MCF 10A (cell line): ENCODE measurements at regions not wholly inside any gene's neighbourhood (a gene's known extent, or its start where the extent isn't known, plus 50 kb on each side); places are given as distances from the start of the nearest gene placed in this dataset.

ENCODE experiments used
- BruUV-seq: library from RNA; stranded (reverse); fragments of 400-500 nt; replicated peaks from 2 replicates; lab custom pipeline; 2021; lab: Mats Ljungman, UMichigan
- CTCF ChIA-PET: fragments of 300-600 bp; sonication (Branson Sonifier 250); formaldehyde crosslinking; extraction: SDS; loops from one replicate; lab custom pipeline; 2021; ENCODE audit warnings: antibody characterized with exemption, inconsistent platforms; lab: Yijun Ruan, JAX
- POLR2A ChIA-PET: fragments of 300-600, 350-650 bp; sonication (Branson Sonifier 250); formaldehyde crosslinking; extraction: SDS; loops from one replicate; lab custom pipeline; 2020; ENCODE audit warnings: antibody characterized with exemption, inconsistent platforms; lab: Yijun Ruan, JAX
- DNase-seq: peaks from one replicate; pipeline ENCODE4 v3.0.0-alpha.2; 2018; ENCODE audit not compliant: unreplicated experiment
- H3K27ac Mint-ChIP-seq: one replicate; pipeline ENCODE4 v1.8.0; 2022; ENCODE audit warnings: mild to moderate bottlenecking, low read depth, mixed read lengths; ENCODE audit not compliant: unreplicated experiment
- H3K27me3 Mint-ChIP-seq: one replicate; pipeline ENCODE4 v1.8.0; 2022; ENCODE audit warnings: mixed read lengths; ENCODE audit not compliant: insufficient read depth, unreplicated experiment
- H3K36me3 Mint-ChIP-seq: one replicate; pipeline ENCODE4 v1.8.0; 2022; ENCODE audit warnings: mild to moderate bottlenecking, moderate library complexity, mixed read lengths; ENCODE audit not compliant: insufficient read depth, unreplicated experiment
- H3K4me1 Mint-ChIP-seq: one replicate; pipeline ENCODE4 v1.8.0; 2022; ENCODE audit warnings: mixed read lengths; ENCODE audit not compliant: insufficient read depth, unreplicated experiment
- H3K4me3 Mint-ChIP-seq: one replicate; pipeline ENCODE4 v1.8.0; 2022; ENCODE audit warnings: mild to moderate bottlenecking, moderate library complexity, mixed read lengths; ENCODE audit not compliant: unreplicated experiment
- H3K9me3 Mint-ChIP-seq: one replicate; pipeline ENCODE4 v1.8.0; 2022; ENCODE audit warnings: mixed read lengths; ENCODE audit not compliant: unreplicated experiment
- intact Hi-C: fragments of 100-400 bp; cut with micrococcal nuclease; formaldehyde crosslinking; loops from 2 replicates; pipeline ENCODE4 v1.14.1; 2022
- TF ChIP-seq, protein P1 (sequence below): fragments of 200-600 bp; IDR thresholded peaks from one replicate; pipeline ENCODE4 v1.8.0; 2022; ENCODE audit warnings: antibody characterized with exemption, mild to moderate bottlenecking; ENCODE audit not compliant: unreplicated experiment

DNA sequence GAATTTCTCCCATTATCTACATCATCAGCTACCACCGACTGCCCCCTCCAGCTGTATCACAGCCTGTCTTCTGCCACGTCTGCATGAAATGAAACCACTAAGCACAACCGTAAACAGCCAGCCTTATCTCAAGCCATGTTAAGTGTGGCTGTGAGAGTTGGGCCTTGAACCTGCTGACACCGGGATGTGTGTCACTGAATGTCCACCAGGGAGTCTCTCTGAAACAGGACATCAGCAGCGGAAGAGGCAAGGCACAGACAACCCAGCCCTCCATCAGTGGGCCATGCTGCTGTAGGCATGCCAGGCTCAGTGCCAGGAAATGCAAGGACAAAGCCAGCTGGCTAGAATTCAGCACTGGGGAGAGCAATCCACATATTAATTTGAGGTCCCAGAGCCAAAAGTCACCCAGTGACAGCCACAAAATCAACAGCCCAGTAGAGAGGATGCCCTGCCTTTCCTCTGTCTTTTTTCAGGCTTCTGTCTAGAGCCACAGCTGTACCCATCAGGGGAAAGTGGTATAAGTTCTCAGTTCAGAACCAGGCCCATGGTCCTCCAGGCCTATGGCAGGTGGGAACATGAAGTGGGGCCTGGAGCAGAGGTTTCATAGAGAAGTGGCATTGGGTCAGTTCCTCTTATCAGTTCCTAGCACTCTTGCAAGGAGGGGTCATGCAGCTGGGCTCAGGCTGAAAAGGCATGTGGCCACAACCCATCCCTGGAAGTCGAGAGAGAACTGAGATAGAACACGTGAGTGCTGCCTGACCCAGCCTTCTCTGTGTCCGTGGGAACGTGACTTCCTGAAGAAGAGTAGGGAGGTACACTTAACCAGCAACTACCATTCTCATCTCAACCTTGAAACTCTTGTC, 199.4 kb downstream of the ESM1 start:
- Mint-ChIP-seq H3K36me3 (no peaks in the 10 kb centered on the region), H3K4me1 (peaks cover 9% of the 10 kb centered on the region), H3K4me3 (no peak overlapping the region), H3K27me3 (no peaks in the 10 kb centered on the region), H3K27ac (no peak overlapping the region), H3K9me3 (no peaks in the 10 kb centered on the region)
- POLR2A ChIA-PET = interaction anchor here (1.2 kb wide), 1 partner anchor 19 kb away, joined by 4 read pairs; no protein-coding TSS in a partner anchor
- peak; percentile 4 for DNase-seq
- TF ChIP-seq, protein P1, sequence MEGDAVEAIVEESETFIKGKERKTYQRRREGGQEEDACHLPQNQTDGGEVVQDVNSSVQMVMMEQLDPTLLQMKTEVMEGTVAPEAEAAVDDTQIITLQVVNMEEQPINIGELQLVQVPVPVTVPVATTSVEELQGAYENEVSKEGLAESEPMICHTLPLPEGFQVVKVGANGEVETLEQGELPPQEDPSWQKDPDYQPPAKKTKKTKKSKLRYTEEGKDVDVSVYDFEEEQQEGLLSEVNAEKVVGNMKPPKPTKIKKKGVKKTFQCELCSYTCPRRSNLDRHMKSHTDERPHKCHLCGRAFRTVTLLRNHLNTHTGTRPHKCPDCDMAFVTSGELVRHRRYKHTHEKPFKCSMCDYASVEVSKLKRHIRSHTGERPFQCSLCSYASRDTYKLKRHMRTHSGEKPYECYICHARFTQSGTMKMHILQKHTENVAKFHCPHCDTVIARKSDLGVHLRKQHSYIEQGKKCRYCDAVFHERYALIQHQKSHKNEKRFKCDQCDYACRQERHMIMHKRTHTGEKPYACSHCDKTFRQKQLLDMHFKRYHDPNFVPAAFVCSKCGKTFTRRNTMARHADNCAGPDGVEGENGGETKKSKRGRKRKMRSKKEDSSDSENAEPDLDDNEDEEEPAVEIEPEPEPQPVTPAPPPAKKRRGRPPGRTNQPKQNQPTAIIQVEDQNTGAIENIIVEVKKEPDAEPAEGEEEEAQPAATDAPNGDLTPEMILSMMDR = no peak
- intact Hi-C loops = no loop called here
- BruUV-seq = no TSS peak
- CTCF ChIA-PET = interaction anchor here (0.7 kb wide), 1 partner anchor 109 kb away, joined by 3 read pairs; no protein-coding TSS in a partner anchor

- no TSS peak for BruUV-seq
- Mint-ChIP-seq H3K27me3 (no peaks in the 10 kb centered on the region), H3K36me3 (peaks cover 5% of the 10 kb centered on the region), H3K4me3 (no peak overlapping the region), H3K9me3 (no peaks in the 10 kb centered on the region), H3K27ac (no peak overlapping the region), H3K4me1 (no peaks in the 10 kb centered on the region)
- no peak for DNase-seq
- CTCF ChIA-PET = interaction anchor here (0.6 to 1.3 kb wide), 3 partner anchors 10 to 256 kb away, joined by 3 read pairs; no protein-coding TSS in a partner anchor
- TF ChIP-seq, protein P1 = no peak
- POLR2A ChIA-PET = interaction anchor here (0.6 kb wide), 1 partner anchor 41 kb away, joined by 7 read pairs; no protein-coding TSS in a partner anchor
- intact Hi-C loops = no loop called here
Observed at GRCh38 chr5:54778783-54779182, 206.6 kb downstream of the ESM1 start.

GRCh38 chr5:54775645-54776044, 209.7 kb downstream of the ESM1 start:
- H3K36me3 Mint-ChIP-seq = peaks cover 5% of the 10 kb centered on the region
- no TSS peak for BruUV-seq
- intact Hi-C loops = no loop called here
- H3K4me3 Mint-ChIP-seq = no peak overlapping the region
- H3K9me3 Mint-ChIP-seq = no peaks in the 10 kb centered on the region
- no peak for DNase-seq
- H3K4me1 Mint-ChIP-seq = no peaks in the 10 kb centered on the region
- H3K27me3 Mint-ChIP-seq = no peaks in the 10 kb centered on the region
- TF ChIP-seq, protein P1 = no peak
- H3K27ac Mint-ChIP-seq = no peak overlapping the region
- ChIA-PET POLR2A (no interaction called here), CTCF (interaction anchor here (0.7 to 0.9 kb wide), 2 partner anchors 18 to 68 kb away, joined by 4 read pairs; no protein-coding TSS in a partner anchor)
